ENCODE measurements at regions not wholly inside any gene's neighbourhood (a gene's known extent, or its start where the extent isn't known, plus 50 kb on each side); places are given as distances from the start of the nearest gene placed in this dataset.
"Not testable (repeated sequence)": the region's sequence is repeated elsewhere in the genome, so short reads cannot be mapped to it uniquely, and the experiment has no call there.

DNA sequence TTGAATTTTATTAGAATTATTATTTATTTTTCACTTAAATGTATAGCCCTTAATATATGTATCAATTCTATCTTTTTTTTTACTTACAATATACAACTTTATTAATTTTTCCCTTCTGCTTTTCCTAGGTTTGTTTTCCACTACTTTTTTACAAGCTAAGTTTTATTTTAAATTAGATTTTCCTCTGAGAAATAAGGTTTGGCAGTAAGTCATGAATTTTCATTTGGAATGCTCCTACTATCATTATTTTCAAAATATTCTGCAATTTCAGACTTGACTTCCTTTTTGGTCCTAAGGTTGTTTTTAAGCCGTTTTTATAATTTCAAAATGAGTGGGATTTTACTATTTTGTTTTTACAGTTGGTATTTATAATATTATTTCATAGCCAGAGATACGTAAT is 222.8 kb upstream of the PIEZO2 start:
- DNase-seq, result no peak

GRCh38 chr18:11369556-11369955 is 220.2 kb upstream of the PIEZO2 start:
- no peak for DNase-seq

GRCh38 chr18:11368020-11368419 is 218.7 kb upstream of the PIEZO2 start:
- no peak for DNase-seq

GRCh38 chr18:11367351-11367750 is 218.0 kb upstream of the PIEZO2 start:
- no peak for DNase-seq

GRCh38 chr18:11366410-11366809 is 217.0 kb upstream of the PIEZO2 start:
- DNase-seq, result no peak

DNA sequence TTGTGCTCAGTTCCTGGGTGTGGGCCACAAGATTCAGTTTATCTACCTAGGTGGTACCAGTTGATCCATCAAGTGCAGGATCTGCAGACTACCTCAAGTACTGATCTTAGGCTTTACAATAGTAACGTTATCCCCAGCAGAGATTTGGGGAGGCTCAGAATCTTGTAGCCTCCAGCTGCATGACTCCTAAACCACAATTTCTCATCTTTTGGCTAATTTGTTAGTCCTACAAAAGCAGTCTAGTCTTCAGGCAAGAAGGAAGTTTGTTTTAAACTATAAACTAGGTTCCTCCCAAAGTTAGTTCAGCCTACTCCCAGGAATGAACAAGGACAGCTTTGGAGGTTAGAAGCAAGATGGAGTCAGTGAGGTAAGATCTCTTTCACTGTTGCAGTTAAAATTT is 213.5 kb upstream of the PIEZO2 start:
- DNase-seq, result no peak

GRCh38 chr18:11361862-11362261 is 212.5 kb upstream of the PIEZO2 start:
- DNase-seq, result not testable (repeated sequence)

- DNase-seq, result no peak
Measured at GRCh38 chr18:11357678-11358077, 208.3 kb upstream of the PIEZO2 start.

- DNase-seq, result not testable (repeated sequence)
Measured at GRCh38 chr18:11344576-11344975, 195.2 kb upstream of the PIEZO2 start.

DNA sequence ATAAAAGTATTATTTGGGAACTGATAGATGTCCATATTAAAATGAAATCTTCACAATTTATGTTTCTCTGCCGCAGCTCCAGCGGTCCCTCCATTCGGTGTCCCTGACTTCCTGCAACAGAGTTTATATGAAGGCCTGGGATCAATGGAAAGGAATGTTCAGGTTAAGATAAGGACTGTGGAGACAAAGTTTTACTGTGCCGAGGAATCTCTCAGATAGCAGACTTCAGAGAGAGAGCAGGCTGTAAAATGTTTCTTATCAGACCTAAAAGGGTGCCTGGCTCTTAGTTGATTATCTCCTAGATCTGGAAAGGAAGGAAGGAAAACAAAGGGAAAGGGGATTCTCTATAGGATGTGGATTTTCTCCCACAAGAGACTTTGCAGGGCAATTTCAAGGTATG is 193.7 kb upstream of the PIEZO2 start:
- DNase-seq, result no peak

DNA sequence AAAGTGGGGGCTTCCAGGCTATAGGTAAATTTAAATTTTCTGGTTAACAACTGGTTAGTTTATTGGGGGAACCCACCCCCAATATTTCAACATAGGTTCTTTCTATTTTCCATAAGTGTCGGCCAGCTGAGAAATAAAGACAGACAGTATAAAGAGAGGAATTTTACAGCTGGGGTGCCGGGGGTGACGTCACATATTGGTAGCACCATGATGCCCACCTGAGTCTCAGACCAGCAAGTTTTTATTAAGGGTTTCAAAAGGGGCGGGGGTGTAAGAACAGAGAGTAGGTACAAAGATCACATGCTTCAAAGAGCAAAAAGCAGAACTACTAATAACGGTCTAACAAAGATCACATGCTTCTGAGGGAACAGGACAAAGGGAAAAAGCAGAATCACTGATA is 192.7 kb upstream of the PIEZO2 start:
- not testable (repeated sequence) for DNase-seq

GRCh38 chr18:11339188-11339775 is 189.9 kb upstream of the PIEZO2 start:
- DNase-seq, result no peak

- DNase-seq, result no peak
Measured at GRCh38 chr18:11336241-11336640, 186.9 kb upstream of the PIEZO2 start.

DNA sequence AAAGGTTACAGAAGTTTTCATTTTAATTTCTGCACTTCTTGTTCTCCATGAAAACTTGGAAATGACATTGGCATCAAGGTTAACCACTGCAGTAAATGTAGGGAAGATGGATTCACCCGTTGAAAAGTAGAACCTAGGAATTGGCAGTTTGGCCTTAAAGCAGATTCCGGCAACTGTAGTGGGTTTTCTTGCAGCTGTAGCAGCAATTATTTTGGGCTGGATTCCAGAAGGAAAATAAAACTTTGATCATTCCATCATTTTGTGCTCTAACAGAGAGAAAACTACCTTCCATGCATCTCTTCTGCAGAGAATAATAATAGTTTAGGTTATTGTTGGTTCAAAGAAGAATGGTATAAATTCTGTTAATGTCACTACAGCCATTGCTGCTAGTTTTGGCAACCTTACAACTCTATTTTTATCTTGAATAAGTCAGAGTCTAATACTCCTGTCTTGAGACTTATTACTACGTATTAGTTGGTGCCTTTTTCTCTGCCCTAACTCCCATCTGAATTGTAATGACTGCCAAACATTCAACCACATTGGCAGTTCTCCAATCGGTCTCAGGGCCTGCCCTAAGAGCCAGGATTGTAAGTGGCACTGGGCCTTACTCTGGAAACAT is 178.1 kb upstream of the PIEZO2 start:
- DNase-seq, result no peak

GRCh38 chr18:11324956-11325882 is 175.8 kb upstream of the PIEZO2 start:
- no peak for DNase-seq

GRCh38 chr18:11324510-11324909 is 175.1 kb upstream of the PIEZO2 start:
- DNase-seq, result no peak

- no peak for DNase-seq
Measured at GRCh38 chr18:11323359-11323819, 174.0 kb upstream of the PIEZO2 start.

DNA sequence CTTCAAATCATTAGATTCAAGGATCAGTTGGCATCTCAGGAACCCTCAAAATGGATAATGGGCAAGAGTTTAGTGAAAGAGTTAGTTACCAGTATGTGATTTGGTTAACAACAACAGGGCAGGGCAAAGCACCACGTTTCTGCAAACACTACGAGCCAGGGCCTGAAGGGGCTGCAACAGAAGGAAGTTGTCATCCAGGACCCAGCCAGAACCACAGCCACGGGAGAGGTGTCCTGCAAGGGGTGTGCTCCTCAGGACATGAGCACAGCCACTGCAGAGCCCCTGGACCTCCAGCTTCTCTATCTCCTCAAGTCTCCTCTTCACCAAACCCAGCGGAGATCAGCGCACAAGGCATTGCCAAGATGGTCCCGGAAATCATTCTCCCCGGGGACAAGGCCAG is 173.3 kb upstream of the PIEZO2 start:
- DNase-seq, result no peak

DNA sequence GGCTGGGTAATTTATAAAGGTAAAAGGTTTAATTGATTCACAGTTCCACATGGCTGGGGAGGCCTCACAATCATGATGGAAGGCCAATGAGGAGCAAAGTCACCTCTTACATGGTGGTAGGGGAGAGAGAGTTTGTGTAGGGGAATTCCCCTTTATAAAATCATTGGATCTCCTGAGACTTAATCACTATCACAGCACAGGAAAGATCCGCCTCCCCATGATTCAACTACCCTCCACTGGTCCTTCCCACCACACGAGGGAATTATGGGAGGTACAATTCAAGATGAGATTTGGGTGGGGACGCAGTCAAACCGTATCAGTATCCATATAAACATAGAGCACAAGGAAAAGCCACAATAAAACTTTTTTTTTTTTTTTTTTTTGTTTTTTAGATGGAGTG is 172.6 kb upstream of the PIEZO2 start:
- no peak for DNase-seq

- no peak for DNase-seq
Measured at GRCh38 chr18:11320986-11321385, 171.6 kb upstream of the PIEZO2 start.

- DNase-seq, result no peak
Measured at GRCh38 chr18:11316546-11316945, 167.2 kb upstream of the PIEZO2 start.

DNA sequence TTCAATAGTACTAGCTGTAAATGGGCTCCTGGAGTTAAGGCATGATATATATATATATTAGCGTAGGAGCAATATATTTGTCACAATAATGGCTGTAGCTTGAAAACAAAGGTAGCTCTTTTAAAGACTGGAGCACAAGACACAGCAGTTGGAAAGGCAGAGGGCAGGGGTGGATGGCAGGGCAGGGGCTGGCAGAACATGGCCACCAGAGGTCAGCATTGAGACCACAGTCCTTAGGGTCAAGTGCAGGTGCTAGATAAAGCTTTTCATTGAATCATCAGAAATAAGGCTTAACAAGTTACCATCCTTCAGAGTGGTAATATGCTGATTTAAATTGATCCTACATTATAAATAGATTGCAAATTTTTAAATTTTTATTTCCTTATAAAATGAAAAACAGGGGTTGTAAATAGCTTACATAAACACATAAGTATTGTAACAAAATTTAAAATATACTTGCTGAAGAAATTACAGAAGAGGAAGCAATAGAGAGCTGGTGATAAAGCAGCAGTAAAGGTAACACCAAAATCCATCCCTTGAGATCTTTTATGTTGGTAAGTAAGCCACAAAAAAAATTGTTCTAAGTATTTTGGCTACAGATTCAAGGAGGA is 161.2 kb upstream of the PIEZO2 start:
- DNase-seq, result peak; percentile 59

- DNase-seq, result no peak
Measured at GRCh38 chr18:11309172-11309571, 159.8 kb upstream of the PIEZO2 start.

Measured in activated CD8-positive, alpha-beta memory T cell treated with anti-CD3 and anti-CD28 coated beads, Interleukin-2, amount 50 U/mL, for 48 hours (primary cell).